ENCODE measurements at regions not wholly inside any gene's neighbourhood (a gene's known extent, or its start where the extent isn't known, plus 50 kb on each side); places are given as distances from the start of the nearest gene placed in this dataset.

GRCh38 chr12:63318313-63318712 is 167.3 kb upstream of the AVPR1A start:
- no peak overlapping the region for H3K4me3 ChIP-seq (ENCODE audit: low read depth, low read length)
- TF ChIP-seq, protein P1, sequence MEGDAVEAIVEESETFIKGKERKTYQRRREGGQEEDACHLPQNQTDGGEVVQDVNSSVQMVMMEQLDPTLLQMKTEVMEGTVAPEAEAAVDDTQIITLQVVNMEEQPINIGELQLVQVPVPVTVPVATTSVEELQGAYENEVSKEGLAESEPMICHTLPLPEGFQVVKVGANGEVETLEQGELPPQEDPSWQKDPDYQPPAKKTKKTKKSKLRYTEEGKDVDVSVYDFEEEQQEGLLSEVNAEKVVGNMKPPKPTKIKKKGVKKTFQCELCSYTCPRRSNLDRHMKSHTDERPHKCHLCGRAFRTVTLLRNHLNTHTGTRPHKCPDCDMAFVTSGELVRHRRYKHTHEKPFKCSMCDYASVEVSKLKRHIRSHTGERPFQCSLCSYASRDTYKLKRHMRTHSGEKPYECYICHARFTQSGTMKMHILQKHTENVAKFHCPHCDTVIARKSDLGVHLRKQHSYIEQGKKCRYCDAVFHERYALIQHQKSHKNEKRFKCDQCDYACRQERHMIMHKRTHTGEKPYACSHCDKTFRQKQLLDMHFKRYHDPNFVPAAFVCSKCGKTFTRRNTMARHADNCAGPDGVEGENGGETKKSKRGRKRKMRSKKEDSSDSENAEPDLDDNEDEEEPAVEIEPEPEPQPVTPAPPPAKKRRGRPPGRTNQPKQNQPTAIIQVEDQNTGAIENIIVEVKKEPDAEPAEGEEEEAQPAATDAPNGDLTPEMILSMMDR (IDR thresholded peaks at IDR 0.05; ENCODE audit: insufficient read depth, low read length): no peak
- DNase-seq (ENCODE audit: low read depth): no peak

DNA sequence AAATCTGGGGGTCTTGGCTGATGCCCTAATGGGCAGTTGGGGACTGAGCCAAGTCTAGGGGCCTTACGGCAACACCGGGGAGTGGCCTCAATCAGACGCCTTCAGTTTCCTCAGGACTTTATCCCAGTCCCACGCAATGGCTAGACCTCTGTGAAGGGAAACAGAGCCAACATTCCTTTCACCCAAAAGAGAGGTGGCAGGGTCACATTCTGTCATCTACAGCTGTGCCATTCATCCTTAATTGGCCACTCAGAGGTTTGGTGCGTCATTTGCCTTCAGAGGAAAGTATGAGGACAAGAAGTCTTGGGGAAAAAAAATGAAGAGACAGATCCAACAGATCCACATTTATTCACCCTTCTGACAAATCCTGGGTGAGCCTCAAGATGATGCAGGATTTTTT is 166.9 kb upstream of the AVPR1A start:
- DNase-seq (ENCODE audit: low read depth): no peak
- TF ChIP-seq, protein P1 (IDR thresholded peaks at IDR 0.05; ENCODE audit: insufficient read depth, low read length): no peak
- H3K4me3 ChIP-seq (ENCODE audit: low read depth, low read length): no peak overlapping the region

DNA sequence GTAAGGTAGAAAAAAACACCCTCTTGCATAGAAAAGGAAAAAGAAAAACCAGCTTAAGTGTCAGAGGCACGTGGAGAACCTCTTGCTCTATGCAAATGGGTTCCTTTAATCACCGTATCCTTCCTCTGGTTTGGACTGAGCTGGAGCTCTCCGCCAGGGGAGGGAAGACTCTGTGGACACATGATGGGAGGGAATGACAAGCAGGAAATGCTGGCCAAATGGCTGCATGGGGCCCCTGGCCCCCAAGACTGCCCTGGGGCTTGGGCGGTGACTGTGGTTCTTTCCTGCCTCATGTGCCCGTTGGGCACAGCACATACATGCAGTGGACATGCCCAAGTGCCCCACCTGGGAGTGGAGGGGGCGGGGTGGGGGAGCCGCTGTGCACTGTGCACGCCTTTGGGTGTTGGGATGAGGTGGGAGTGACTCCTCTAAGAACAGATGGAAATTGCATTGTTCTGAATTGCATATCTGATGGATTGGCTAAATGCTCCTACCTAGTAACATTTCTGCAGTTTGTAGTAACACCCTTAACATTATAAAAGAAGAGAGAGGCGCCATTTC is 166.4 kb upstream of the AVPR1A start:
- H3K4me3 ChIP-seq (ENCODE audit: low read depth, low read length): no peak overlapping the region
- TF ChIP-seq, protein P1 (IDR thresholded peaks at IDR 0.05; ENCODE audit: insufficient read depth, low read length): no peak
- no peak for DNase-seq (ENCODE audit: low read depth)

DNA sequence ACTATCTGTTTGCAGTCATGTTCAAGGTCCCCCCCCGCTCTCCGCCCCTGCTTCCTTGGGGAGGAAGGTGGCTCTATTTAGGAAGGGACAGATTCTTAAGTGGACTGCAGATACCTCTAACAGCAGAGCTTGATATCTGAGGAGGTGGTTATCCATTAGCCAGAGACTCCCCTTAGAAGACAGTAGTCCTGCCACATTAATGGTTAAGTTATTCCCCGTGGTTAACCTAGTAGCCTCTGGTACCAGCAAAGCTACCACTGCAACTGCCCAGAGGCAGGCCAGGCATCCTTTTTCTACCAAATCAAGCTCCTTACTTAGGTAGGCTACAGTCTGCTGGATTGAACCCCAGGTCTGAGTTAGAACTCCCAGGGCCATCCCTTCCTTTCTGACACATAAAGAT is 162.1 kb upstream of the AVPR1A start:
- TF ChIP-seq, protein P1 (IDR thresholded peaks at IDR 0.05; ENCODE audit: insufficient read depth, low read length): no peak
- no peak for DNase-seq (ENCODE audit: low read depth)
- no peak overlapping the region for H3K4me3 ChIP-seq (ENCODE audit: low read depth, low read length)

GRCh38 chr12:63308671-63309070 is 157.7 kb upstream of the AVPR1A start:
- TF ChIP-seq, protein P1 (IDR thresholded peaks at IDR 0.05; ENCODE audit: insufficient read depth, low read length): no peak
- no peak overlapping the region for H3K4me3 ChIP-seq (ENCODE audit: low read depth, low read length)
- no peak for DNase-seq (ENCODE audit: low read depth)

DNA sequence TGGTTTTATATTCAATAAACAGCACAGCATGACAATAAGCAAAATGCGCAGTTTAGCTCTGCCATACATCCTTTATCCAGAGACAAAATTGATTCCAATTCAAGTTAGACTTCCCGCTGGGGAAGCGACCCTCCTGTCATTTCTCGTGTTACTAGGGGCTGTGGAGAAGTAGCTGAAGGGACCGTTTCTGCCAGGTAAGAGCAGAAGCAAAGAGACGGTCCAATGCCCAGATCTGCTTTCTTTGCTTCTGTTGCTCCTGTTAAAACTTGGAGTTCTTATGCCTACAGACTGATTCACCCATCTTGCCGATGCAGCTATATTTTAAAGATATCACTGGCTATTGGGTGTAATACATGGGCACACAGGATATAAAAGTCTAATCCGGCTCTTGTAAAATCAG is 156.8 kb upstream of the AVPR1A start:
- DNase-seq (ENCODE audit: low read depth): no peak
- TF ChIP-seq, protein P1 (IDR thresholded peaks at IDR 0.05; ENCODE audit: insufficient read depth, low read length): no peak
- H3K4me3 ChIP-seq (ENCODE audit: low read depth, low read length): no peak overlapping the region

All from fibroblast of the aortic adventitia (primary cell).